T-helper 2 cell (primary cell): ENCODE measurements at regions not wholly inside any gene's neighbourhood (a gene's known extent, or its start where the extent isn't known, plus 50 kb on each side); places are given as distances from the start of the nearest gene placed in this dataset.
"Not testable (repeated sequence)": the region's sequence is repeated elsewhere in the genome, so short reads cannot be mapped to it uniquely, and the experiment has no call there.

Source experiments
- DNase-seq, 5 experiments: peaks; one replicate each; pipeline versions ENCODE4 v3.0.0 to v3.0.0-alpha.2; 2012 to 2022

GRCh38 chr12:89059721-89060541, 292.4 kb downstream of the DUSP6 start:
- DNase-seq, result no peak

GRCh38 chr12:89059056-89059455, 293.2 kb downstream of the DUSP6 start:
- DNase-seq, result no peak

- DNase-seq, result no peak
These were observed 293.9 kb downstream of the DUSP6 start for GRCh38 chr12:89058402-89058801.

- not testable (repeated sequence) for DNase-seq
These were observed 298.5 kb downstream of the DUSP6 start for GRCh38 chr12:89053817-89054216.

GRCh38 chr12:89051065-89051677, 301.1 kb downstream of the DUSP6 start:
- peak in 2 of 5 experiments; percentile 27 to 78 for DNase-seq

GRCh38 chr12:89047856-89048418, 304.4 kb downstream of the DUSP6 start:
- DNase-seq, result no peak

GRCh38 chr12:89041078-89041477, 311.2 kb downstream of the DUSP6 start:
- DNase-seq, result no peak

GRCh38 chr12:89040146-89040964, 311.9 kb downstream of the DUSP6 start:
- DNase-seq, result peak in 4 of 5 experiments; percentile 30 to 97 (median 42)

- DNase-seq, result peak in 1 of 5 experiments; percentile 86
These were observed 313.3 kb downstream of the DUSP6 start for GRCh38 chr12:89038831-89039512.

- no peak for DNase-seq
These were observed 319.2 kb downstream of the DUSP6 start for GRCh38 chr12:89033062-89033461.

- DNase-seq, result no peak
These were observed 322.3 kb downstream of the DUSP6 start for GRCh38 chr12:89029961-89030360.

- DNase-seq, result no peak
These were observed 327.7 kb downstream of the DUSP6 start for GRCh38 chr12:89024580-89024979.

- no peak for DNase-seq
These were observed 328.4 kb downstream of the DUSP6 start for GRCh38 chr12:89023936-89024335.

- no peak for DNase-seq
These were observed 331.6 kb downstream of the DUSP6 start for GRCh38 chr12:89020689-89021088.

GRCh38 chr12:89020121-89020480, 332.2 kb downstream of the DUSP6 start:
- DNase-seq, result no peak

GRCh38 chr12:89019439-89020120, 332.7 kb downstream of the DUSP6 start:
- DNase-seq, result peak in 4 of 5 experiments; percentile 41 to 92 (median 46)

GRCh38 chr12:89016970-89017778, 335.1 kb downstream of the DUSP6 start:
- peak in 2 of 5 experiments; percentile 24 to 84 for DNase-seq

GRCh38 chr12:89015419-89015818, 336.9 kb downstream of the DUSP6 start:
- no peak for DNase-seq

GRCh38 chr12:88998421-88998820, 353.9 kb downstream of the DUSP6 start:
- no peak for DNase-seq

GRCh38 chr12:88996200-88996788, 356.0 kb downstream of the DUSP6 start:
- no peak for DNase-seq
